Activated naive CD8-positive, alpha-beta T cell treated with anti-CD3 and anti-CD28 coated beads, Interleukin-2, amount 10 ng/mL, durations not matched to agents 7 days and 5 days (primary cell): ENCODE measurements at regions not wholly inside any gene's neighbourhood (a gene's known extent, or its start where the extent isn't known, plus 50 kb on each side); places are given as distances from the start of the nearest gene placed in this dataset.

Source experiments
- ATAC-seq: fragments of 150-1000 bp; cut with Tn5 transposase; one replicate; pipeline ENCODE4 v1.10.0; 2021; ENCODE audit warnings: low read depth, moderate library complexity
- POLR2A ChIA-PET: fragments of 350-600 bp; sonication (Branson Sonifier 250); formaldehyde crosslinking; loops from one replicate; lab custom pipeline; 2021; ENCODE audit warnings: antibody characterized with exemption; lab: Charles Lee
- DNase-seq: peaks from one replicate; pipeline ENCODE4 v3.0.0; 2021
- H3K27ac Mint-ChIP-seq: one replicate; pipeline ENCODE4 v1.8.0; 2022; ENCODE audit warnings: mild to moderate bottlenecking, mixed read lengths
- H3K27me3 Mint-ChIP-seq: one replicate; pipeline ENCODE4 v1.8.0; 2022; ENCODE audit warnings: mild to moderate bottlenecking, moderate library complexity, mixed read lengths
- H3K36me3 Mint-ChIP-seq: one replicate; pipeline ENCODE4 v1.8.0; 2021; ENCODE audit warnings: mild to moderate bottlenecking, mixed read lengths
- H3K4me1 Mint-ChIP-seq: one replicate; pipeline ENCODE4 v1.8.0; 2021; ENCODE audit warnings: mixed read lengths
- H3K4me3 Mint-ChIP-seq: one replicate; pipeline ENCODE4 v1.8.0; 2022; ENCODE audit warnings: mild to moderate bottlenecking, moderate library complexity, mixed read lengths
- H3K9me3 Mint-ChIP-seq: one replicate; pipeline ENCODE4 v1.8.0; 2021; ENCODE audit warnings: mixed read lengths

DNA sequence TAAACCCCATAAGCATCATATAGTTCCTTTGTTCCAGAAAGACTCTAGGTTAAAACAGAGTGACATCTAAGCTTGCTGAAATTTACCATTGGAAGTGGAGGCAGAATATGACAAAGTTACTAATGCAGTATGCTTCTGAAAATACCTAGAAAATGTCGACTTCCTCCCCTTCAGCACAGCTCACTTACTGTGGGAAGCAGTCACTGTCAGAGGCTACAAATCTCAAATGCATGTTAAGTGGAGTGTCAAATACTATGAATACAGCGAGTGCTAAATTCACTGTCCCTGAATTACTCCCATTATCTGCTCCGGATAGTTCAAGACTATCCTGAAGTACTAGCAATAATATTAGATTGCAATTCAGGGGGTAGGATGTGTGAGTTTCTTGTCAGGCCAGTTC is 1454.6 kb downstream of the AACS start:
- H3K27ac Mint-ChIP-seq, result no peak overlapping the region
- H3K4me1 Mint-ChIP-seq, result no peaks in the 10 kb centered on the region
- peaks cover 4% of the 10 kb centered on the region for H3K9me3 Mint-ChIP-seq
- no peaks in the 10 kb centered on the region for H3K36me3 Mint-ChIP-seq
- no peak overlapping the region for H3K4me3 Mint-ChIP-seq
- H3K27me3 Mint-ChIP-seq, result no peaks in the 10 kb centered on the region
- ATAC-seq (no peak), DNase-seq (no peak)
- POLR2A ChIA-PET, result no interaction called here

DNA sequence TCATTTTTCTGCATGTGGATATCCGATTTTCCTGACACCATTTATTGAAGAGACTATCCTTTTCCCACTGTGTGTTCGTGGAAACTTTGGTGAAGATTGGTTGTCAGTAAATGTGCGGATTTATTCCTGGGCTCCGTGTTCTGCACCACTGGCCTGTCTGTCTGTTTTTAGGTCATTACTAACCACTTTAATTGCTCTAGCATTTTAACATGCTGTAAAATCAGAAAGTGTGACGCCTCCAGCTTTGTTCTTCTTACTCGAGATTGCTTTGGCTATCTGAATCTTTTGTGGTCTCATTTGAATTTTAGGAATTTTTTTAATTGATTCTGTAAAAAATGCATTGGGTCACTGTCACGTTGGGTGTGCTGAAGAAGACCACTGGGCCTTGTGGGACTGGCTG is 1458.7 kb downstream of the AACS start:
- ATAC-seq, result no peak
- POLR2A ChIA-PET, result no interaction called here
- Mint-ChIP-seq H3K36me3 (no peaks in the 10 kb centered on the region), H3K9me3 (peaks cover 2% of the 10 kb centered on the region), H3K27ac (no peak overlapping the region), H3K4me1 (no peaks in the 10 kb centered on the region), H3K4me3 (no peak overlapping the region), H3K27me3 (no peaks in the 10 kb centered on the region)
- DNase-seq, result no peak

DNA sequence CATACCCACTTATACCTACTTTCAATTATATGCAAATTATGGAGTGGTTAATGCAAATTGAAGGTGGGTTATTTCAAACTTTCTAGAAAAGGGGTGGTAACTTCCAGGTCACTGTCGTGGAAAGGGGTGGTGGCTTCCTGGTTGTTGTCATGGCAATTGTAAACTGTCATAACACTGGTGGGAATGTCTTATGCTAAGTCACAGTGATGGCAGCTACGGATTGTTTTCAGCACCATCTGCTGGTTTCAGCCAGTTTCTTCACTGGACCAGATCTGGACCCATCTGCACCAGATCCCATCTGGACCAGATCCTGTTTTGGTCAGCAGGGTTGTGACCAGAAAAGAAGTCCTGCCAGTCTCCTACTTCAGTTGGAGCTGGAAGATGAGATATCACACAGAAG is 1469.3 kb downstream of the AACS start:
- H3K36me3 Mint-ChIP-seq, result no peaks in the 10 kb centered on the region
- ATAC-seq (no peak), DNase-seq (no peak)
- POLR2A ChIA-PET, result no interaction called here
- peaks cover 1% of the 10 kb centered on the region for H3K9me3 Mint-ChIP-seq
- H3K4me1 Mint-ChIP-seq, result no peaks in the 10 kb centered on the region
- no peak overlapping the region for H3K27ac Mint-ChIP-seq
- no peak overlapping the region for H3K4me3 Mint-ChIP-seq
- H3K27me3 Mint-ChIP-seq, result no peaks in the 10 kb centered on the region

DNA sequence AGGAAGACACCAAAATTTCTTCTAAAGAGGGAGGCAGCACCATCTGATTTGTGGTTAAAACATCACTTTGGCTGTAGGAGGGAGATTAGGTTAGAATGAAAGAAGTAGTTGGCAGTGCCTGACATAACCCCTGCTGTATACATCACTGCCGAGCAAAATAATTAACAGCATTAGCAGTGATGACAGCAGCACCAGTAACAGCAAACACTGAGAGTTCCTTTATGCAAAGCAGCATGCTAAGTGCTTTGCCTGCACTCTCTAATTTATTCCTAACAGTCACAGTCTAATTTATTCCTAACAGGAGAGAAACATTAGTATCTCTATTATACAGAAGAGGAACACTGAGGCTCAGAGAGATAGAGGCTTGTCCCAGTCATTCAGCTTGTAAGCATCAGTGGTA is 1469.7 kb downstream of the AACS start:
- no peaks in the 10 kb centered on the region for H3K4me1 Mint-ChIP-seq
- ATAC-seq (no peak), DNase-seq (no peak)
- no peaks in the 10 kb centered on the region for H3K36me3 Mint-ChIP-seq
- no peak overlapping the region for H3K4me3 Mint-ChIP-seq
- no peak overlapping the region for H3K27ac Mint-ChIP-seq
- H3K27me3 Mint-ChIP-seq, result no peaks in the 10 kb centered on the region
- POLR2A ChIA-PET, result no interaction called here
- peaks cover 1% of the 10 kb centered on the region for H3K9me3 Mint-ChIP-seq

DNA sequence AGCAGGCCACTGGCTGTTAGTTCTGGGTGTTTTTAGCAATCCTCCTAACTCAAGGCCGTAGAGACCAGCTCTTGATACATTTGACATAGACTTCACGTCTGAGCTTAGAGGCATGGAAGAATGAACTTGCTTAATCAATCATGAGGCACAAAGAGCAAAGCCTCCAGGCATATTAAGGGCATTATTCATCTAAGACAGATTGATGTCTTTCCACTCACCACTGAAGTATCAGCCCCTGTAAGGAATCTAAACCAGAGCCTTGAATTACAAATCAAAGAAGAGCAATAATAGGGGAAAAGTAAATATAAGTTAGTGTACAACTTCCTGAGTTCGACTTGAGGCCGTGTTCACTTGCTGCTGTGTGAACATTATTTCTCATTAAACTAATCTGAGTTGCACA is 1470.7 kb downstream of the AACS start:
- no peak overlapping the region for H3K4me3 Mint-ChIP-seq
- no peak for ATAC-seq

DNA sequence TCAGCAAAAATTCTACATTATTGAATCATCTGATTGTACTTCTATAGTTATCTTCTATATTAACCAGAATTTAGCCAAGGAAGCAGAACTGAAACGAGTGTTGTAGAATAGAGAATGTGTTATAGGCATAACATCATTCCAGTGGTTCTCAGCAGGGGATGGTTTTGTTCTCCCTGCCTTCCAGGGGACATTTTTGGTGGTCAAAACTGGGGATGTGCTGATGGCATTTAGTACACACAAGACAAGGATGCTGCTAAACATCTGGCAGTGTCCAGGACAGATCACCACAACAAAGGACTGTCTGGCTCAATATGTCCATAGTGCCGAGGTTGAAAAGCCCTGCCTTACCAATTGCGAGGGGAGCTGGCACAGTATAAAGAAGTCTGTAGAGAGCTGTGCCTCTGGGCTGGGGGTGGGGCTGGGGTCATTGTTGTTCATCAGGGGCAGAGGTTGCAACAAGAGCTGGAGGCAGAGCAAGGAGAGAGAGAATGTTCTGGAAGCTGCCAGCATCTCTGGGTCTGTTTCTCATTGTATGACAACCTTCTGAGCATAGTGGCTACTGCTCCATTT is 1472.8 kb downstream of the AACS start:
- H3K4me1 Mint-ChIP-seq, result no peaks in the 10 kb centered on the region
- no peaks in the 10 kb centered on the region for H3K27me3 Mint-ChIP-seq
- no peaks in the 10 kb centered on the region for H3K36me3 Mint-ChIP-seq
- H3K9me3 Mint-ChIP-seq, result peaks cover 1% of the 10 kb centered on the region
- no peak for DNase-seq
- H3K27ac Mint-ChIP-seq, result no peak overlapping the region
- no peak for ATAC-seq
- no peak overlapping the region for H3K4me3 Mint-ChIP-seq
- POLR2A ChIA-PET, result no interaction called here

More for the DNA sequence above, 1470.7 kb downstream of the AACS start:
- Mint-ChIP-seq H3K4me1 (no peaks in the 10 kb centered on the region), H3K36me3 (no peaks in the 10 kb centered on the region), H3K27ac (no peak overlapping the region), H3K27me3 (no peaks in the 10 kb centered on the region), H3K9me3 (peaks cover 1% of the 10 kb centered on the region)
- POLR2A ChIA-PET, result no interaction called here
- DNase-seq, result no peak

DNA sequence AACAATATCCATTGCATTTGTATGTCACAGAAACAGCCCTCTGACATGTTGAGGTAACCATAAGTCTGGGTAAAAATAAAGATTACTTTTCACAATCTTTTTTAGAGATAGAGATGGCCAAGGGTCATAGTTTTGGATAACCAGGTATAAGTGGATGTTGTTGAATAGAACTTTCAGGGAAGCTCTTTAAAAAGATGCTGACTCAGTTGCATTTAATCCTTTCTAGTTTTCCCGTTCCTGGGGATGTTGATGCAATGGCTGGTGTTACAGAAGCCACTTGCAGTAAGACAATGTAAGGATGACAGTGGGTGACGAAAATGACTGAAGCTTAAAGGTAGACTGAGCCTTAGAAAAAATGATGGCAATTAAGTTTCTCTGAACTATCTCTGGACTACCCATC is 1473.7 kb downstream of the AACS start:
- POLR2A ChIA-PET, result no interaction called here

DNA sequence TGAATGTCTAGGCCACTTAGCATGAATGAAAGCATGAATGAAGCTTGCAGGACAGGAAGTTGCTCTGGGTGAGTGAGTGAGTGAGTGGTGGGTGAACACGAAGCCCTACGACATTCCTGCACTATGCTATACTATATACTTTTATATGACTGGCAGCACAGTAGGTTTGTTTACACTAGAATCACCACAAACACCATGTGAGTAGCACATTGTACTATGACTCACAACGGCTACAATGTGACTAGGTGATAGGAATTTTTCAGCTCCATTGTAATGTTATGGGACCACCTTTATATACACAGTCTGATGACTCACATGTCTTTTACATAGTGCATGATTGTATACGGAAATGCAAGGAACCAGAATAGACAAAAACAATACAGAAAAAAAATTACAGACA is 1480.2 kb downstream of the AACS start:
- POLR2A ChIA-PET, result no interaction called here
- Mint-ChIP-seq H3K4me3 (no peak overlapping the region), H3K4me1 (no peaks in the 10 kb centered on the region), H3K9me3 (peaks cover 5% of the 10 kb centered on the region), H3K27me3 (no peaks in the 10 kb centered on the region), H3K27ac (no peak overlapping the region), H3K36me3 (no peaks in the 10 kb centered on the region)
- no peak for DNase-seq
- ATAC-seq, result no peak

More for the DNA sequence above, 1473.7 kb downstream of the AACS start:
- Mint-ChIP-seq H3K9me3 (peaks cover 1% of the 10 kb centered on the region), H3K27me3 (no peaks in the 10 kb centered on the region), H3K4me3 (no peak overlapping the region), H3K36me3 (no peaks in the 10 kb centered on the region), H3K4me1 (no peaks in the 10 kb centered on the region), H3K27ac (no peak overlapping the region)
- DNase-seq (no peak), ATAC-seq (no peak)

DNA sequence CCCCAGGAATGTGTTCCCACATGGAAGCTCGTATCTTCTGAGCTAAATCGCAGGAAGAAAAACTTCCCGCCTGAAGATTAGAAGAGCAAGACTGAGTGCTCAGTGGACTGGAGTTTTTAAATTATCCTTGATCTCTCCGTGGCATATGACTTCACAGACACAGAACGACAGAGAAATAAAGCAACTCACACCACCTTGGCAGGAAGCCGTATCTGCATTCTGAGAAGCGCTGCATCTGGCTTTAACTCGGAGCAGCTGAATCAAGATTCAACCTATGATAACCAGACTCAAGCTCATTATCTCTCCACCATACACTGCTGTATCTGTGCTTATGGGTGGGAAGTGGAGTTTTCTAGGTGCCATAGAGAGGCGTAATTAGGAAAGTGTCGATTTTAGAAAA is 1482.7 kb downstream of the AACS start:
- POLR2A ChIA-PET, result no interaction called here
- ATAC-seq (no peak), DNase-seq (no peak)
- Mint-ChIP-seq H3K36me3 (no peaks in the 10 kb centered on the region), H3K4me3 (no peak overlapping the region), H3K9me3 (peaks cover 5% of the 10 kb centered on the region), H3K27me3 (no peaks in the 10 kb centered on the region), H3K27ac (no peak overlapping the region), H3K4me1 (no peaks in the 10 kb centered on the region)

DNA sequence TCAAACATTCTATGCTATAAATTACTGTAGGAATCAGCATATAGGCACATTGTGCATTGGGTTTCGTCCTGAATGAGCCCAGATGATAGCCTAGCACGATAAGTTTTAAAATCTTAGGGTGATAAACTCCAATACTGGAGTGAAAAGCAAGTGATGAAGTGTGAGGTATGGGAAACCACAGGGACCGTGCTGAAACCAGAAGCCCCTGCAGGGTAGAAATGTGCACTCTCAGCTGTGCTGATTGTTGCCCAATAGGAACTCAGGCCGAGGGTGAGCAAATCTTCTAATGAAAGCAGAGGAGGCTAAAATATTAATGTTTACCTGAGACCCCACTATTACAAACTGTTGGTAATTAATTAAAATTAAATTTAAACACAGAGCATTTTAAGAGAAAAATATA is 1486.6 kb downstream of the AACS start:
- peaks cover 3% of the 10 kb centered on the region for H3K9me3 Mint-ChIP-seq
- H3K27ac Mint-ChIP-seq, result no peak overlapping the region
- no peaks in the 10 kb centered on the region for H3K36me3 Mint-ChIP-seq
- no peaks in the 10 kb centered on the region for H3K27me3 Mint-ChIP-seq
- DNase-seq (no peak), ATAC-seq (no peak)
- no peak overlapping the region for H3K4me3 Mint-ChIP-seq
- POLR2A ChIA-PET, result no interaction called here
- no peaks in the 10 kb centered on the region for H3K4me1 Mint-ChIP-seq

DNA sequence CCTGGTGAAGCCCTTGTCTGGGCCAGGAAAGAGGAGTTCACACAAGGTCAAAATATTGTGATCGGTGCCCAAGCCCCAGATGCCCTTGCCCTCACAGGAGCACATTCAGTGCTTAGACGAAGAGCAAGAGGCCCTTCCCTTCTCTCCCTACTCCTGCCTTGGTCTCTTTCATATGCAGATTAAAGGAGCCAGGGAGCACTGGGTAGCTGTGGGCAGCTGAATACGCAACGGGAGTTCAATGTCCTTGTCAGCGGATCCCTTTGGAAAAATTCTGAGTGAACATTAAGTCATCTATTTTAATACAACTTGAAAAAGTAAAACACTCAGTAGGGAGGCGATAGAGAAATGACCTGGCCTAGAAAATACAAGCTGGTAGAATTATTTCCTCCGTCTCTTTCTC is 1489.4 kb downstream of the AACS start:
- ATAC-seq, result no peak
- DNase-seq, result no peak
- no peaks in the 10 kb centered on the region for H3K4me1 Mint-ChIP-seq
- H3K4me3 Mint-ChIP-seq, result no peak overlapping the region
- no peaks in the 10 kb centered on the region for H3K36me3 Mint-ChIP-seq
- no peak overlapping the region for H3K27ac Mint-ChIP-seq
- H3K27me3 Mint-ChIP-seq, result no peaks in the 10 kb centered on the region
- no peaks in the 10 kb centered on the region for H3K9me3 Mint-ChIP-seq
- POLR2A ChIA-PET, result no interaction called here

DNA sequence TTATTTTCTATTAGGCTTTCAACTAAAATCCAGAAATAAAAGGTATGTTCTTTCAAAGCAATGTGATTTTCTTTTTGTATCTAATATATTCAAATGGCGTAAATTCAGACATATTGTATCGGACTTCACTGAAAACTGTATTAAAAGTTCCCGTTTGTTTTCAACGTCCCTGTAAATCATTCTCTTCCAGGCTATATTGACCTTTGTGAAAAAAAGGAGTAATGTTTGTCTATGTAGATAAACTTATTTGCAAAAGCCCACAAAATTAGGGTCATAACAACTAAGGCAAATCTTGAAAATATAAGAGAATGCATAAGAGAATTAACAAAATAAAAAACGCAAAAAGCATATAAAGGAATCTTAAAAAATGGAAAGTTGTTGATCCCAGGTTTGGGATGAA is 1492.4 kb downstream of the AACS start:
- ATAC-seq (no peak), DNase-seq (no peak)
- Mint-ChIP-seq H3K4me1 (no peaks in the 10 kb centered on the region), H3K36me3 (no peaks in the 10 kb centered on the region), H3K9me3 (no peaks in the 10 kb centered on the region), H3K27me3 (no peaks in the 10 kb centered on the region), H3K4me3 (no peak overlapping the region), H3K27ac (no peak overlapping the region)
- POLR2A ChIA-PET, result no interaction called here

DNA sequence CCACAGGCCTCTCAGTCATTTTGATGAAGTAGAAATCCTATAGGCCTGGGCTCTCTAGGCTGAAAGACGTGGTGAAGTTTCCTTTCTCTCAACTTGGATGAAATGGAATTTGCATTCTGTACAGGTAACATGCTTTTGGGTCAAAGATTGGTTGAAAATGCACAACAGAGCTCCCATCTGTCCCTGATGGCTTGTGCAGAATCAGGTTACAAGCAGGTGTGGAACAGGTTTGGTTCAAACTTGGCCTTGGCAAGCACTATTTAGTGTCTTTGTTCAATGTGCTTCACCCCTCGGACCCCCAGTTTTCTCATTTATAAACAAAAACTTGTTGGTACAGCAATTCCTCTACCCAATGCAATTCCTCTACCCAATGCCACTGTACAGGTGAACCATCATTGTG is 1493.0 kb downstream of the AACS start:
- POLR2A ChIA-PET, result no interaction called here
- no peaks in the 10 kb centered on the region for H3K36me3 Mint-ChIP-seq
- no peak overlapping the region for H3K4me3 Mint-ChIP-seq
- no peaks in the 10 kb centered on the region for H3K4me1 Mint-ChIP-seq
- H3K27ac Mint-ChIP-seq, result no peak overlapping the region
- no peaks in the 10 kb centered on the region for H3K27me3 Mint-ChIP-seq
- ATAC-seq (no peak), DNase-seq (no peak)
- peaks cover under 1% of the 10 kb centered on the region for H3K9me3 Mint-ChIP-seq

DNA sequence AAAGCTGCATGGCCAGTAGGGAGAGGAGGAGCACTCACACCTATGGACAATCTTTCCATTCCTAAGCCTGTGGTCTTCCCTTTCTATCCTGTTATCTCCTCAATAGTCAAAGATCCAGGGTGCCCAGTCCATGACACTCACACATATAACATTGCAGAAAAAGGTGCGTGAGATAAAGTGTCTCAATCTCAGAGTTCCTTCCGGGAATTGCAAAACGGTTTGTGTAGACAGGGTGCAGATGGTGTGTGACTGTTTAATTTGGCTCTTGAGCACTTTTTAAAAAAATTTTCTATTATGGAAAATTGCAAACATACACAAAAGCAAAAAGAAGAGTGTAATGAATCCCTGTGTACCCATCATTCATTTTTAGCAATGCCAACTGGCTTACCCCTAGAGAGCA is 1493.6 kb downstream of the AACS start:
- Mint-ChIP-seq H3K9me3 (peaks cover 2% of the 10 kb centered on the region), H3K27ac (no peak overlapping the region), H3K27me3 (no peaks in the 10 kb centered on the region), H3K36me3 (no peaks in the 10 kb centered on the region), H3K4me1 (no peaks in the 10 kb centered on the region), H3K4me3 (no peak overlapping the region)
- POLR2A ChIA-PET, result no interaction called here
- ATAC-seq, result no peak
- no peak for DNase-seq

DNA sequence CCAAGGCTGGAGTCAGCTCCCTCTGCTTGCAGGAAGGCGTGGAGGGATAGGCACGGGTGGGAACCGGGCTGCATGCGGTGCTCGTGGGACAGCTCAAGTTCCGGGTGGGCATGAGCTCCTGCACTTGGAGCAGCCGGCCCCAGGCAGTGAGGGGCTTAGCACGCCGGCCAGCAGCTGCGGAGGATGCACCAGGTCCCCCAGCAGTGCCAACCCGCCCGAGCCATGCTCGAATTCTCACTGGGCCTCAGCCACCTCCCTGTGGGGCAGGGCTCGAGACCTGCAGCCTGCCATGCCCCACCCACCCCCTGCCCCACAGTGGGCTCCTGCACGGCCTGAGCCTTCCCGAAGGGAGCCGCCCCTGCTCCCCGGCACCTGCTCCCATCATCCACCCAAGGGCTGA is 1501.8 kb downstream of the AACS start:
- Mint-ChIP-seq H3K4me3 (no peak overlapping the region), H3K27me3 (no peaks in the 10 kb centered on the region), H3K9me3 (peaks cover 3% of the 10 kb centered on the region), H3K27ac (no peak overlapping the region), H3K4me1 (no peaks in the 10 kb centered on the region), H3K36me3 (no peaks in the 10 kb centered on the region)
- no peak for ATAC-seq
- no peak for DNase-seq
- POLR2A ChIA-PET, result no interaction called here
